Stimulated activated CD4-positive, alpha-beta T cell treated with anti-CD3 and anti-CD28 coated beads, Interleukin-2, amount 100 ng/mL, for 24 hours (primary cell): ENCODE measurements at regions not wholly inside any gene's neighbourhood (a gene's known extent, or its start where the extent isn't known, plus 50 kb on each side); places are given as distances from the start of the nearest gene placed in this dataset.
A peak's percentile ranks its signal among the peaks of the same experiment; 100 is the strongest.

ENCODE experiments used
- DNase-seq, 2 donors: peaks; one replicate each; pipeline ENCODE4 v3.0.0-alpha.2; 2020

DNA sequence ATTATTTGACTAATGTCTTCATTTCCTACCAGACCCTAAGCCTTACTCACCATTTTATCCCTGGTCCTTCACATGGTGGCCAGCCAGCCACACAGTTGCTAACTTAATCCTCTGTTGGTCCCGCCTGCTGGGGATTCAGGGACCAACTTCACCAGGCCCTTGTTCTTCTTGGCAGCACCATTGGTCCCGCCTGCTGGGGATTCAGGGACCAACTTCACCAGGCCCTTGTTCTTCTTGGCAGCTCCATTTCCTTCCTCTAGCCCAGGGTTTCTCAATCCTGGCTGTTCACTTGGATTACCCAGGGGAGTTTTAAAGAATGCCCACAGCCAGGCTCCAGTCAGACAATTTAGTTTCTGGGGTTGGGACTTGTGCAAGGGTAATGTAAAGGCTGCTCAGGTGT, 233.1 kb upstream of the CSF3R start:
- no peak for DNase-seq

- no peak for DNase-seq
Observed at GRCh38 chr1:36714301-36714700, 231.6 kb upstream of the CSF3R start.

DNA sequence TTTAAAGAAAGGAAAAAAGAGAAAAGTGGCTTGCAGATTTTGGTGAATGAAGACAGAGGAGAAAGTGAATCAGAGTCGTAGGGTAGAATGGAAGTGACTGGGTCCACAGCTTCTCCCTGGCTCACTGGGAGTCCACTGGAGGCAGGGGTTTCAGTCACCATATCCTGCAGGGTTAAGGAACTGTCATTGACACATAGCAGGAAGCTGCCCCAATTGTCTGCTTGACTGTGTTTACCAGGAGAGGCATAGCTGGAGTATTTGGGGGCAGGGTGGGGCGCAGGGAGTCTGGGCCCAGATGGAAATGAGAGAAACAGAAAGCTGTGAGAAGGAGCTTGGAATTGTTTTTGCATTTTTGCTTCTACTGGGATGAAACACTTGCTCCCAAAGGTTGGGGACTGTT, 228.8 kb upstream of the CSF3R start:
- no peak for DNase-seq

DNA sequence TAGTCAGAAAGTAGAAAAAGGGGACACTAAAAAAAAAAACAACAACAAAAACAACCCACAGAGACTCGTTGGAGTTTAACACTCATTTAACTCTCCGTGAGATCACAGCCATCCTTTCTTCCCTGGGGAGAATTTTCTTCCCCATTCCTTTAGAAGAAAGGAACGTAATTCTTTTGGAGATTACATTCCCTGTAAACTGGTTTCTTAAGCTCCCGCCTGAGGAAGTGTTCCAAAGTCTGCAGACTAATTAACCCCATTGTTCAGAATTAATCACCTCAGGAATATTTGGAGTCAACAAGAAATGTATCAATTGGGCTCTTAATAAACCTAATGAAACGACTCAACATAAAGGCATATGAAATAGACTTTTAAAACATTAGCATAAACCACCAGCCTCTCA, 228.2 kb upstream of the CSF3R start:
- no peak for DNase-seq

DNA sequence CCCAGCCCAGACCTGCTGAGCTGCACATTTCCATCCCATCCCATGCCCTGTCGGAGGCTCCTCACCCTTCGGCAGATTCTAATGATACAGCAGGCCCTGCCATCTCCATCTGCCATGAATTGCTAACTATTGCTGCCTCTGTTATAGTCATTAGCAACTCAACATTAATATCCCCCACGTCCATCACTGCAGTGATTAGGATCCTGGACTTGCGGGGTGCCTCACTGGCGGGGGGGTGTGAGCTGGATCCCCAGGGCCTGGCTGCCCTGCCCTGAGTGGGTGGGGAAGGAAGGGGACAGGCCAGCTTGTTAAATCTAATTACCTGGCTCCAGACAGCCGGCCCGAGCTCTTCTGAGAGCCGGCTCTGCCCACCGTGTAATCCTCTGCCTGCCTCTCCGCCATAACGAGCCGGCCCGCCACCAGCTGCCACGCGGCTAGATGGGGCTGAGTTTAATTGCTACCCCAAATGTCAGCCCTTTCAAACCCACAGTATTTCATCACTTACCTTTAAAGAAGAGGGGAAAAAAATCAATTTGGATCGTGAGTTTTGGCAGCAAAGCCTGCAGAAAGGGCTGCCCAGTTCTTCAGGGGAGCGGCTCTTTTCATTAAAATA, 227.3 kb upstream of the CSF3R start:
- DNase-seq: no peak

DNA sequence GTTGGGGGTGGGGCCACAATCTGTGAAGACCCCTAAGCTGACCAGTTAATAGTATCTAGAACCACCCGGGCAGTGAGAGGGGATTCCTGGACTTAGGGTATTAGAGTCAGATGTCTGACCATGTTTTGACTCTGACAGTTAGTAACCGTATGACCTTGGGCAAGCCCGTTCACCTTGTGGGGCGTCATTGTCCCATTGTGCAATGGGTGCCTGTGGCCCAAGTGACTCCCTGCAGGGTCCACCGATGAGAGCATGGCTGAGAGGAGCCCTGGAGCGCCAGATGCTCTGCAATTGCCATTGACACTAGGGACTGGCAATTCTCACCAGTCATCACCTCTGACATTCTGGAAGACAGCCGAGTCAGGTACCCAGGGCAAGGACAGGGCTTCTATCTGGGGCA, 225.9 kb upstream of the CSF3R start:
- DNase-seq: no peak

DNA sequence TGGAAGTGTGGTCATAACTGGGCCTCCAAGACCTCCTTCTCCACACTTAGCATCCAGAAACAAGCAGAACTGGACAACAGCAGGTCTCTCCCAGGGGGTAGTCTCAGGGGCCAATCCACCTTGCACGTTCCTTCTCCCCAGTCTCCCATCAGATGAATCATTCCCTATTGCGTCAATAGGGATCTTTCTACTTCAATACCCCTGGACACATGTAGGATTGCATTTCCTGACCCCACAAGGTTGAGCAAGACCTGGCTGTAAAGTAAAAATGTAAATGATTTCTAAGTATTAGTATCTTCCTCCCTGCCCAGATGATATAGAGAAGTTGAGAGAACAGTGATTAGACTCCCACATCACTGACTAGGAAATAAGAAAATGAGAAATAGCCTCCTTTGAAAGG, 224.5 kb upstream of the CSF3R start:
- DNase-seq: no peak

DNA sequence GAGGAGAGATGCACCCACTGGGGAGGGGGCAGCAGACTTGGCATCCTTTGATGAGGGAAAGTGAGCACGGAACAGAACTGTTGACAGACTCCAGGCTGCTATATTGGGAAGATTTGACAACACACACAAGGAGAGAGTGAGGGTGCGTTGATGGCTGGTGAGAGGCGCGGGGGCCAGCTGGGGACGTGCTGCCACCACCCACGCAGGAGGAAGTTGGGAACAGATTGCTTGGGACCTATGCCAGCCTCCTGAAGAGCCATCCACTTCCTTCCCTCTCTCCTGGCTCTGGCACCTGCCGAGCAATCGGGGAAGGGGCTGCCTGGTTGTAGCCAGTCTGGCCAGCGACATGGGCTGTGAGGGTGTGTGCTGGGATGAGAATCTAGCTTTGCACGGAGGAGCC, 223.7 kb upstream of the CSF3R start:
- DNase-seq: no peak

GRCh38 chr1:36705629-36706028, 222.9 kb upstream of the CSF3R start:
- DNase-seq: no peak

- DNase-seq: peak; percentile 64 to 80
Observed at GRCh38 chr1:36703526-36704208, 221.0 kb upstream of the CSF3R start.

GRCh38 chr1:36702963-36703362, 220.2 kb upstream of the CSF3R start:
- DNase-seq: no peak

- no peak for DNase-seq
Observed at GRCh38 chr1:36699113-36699911, 216.6 kb upstream of the CSF3R start.

DNA sequence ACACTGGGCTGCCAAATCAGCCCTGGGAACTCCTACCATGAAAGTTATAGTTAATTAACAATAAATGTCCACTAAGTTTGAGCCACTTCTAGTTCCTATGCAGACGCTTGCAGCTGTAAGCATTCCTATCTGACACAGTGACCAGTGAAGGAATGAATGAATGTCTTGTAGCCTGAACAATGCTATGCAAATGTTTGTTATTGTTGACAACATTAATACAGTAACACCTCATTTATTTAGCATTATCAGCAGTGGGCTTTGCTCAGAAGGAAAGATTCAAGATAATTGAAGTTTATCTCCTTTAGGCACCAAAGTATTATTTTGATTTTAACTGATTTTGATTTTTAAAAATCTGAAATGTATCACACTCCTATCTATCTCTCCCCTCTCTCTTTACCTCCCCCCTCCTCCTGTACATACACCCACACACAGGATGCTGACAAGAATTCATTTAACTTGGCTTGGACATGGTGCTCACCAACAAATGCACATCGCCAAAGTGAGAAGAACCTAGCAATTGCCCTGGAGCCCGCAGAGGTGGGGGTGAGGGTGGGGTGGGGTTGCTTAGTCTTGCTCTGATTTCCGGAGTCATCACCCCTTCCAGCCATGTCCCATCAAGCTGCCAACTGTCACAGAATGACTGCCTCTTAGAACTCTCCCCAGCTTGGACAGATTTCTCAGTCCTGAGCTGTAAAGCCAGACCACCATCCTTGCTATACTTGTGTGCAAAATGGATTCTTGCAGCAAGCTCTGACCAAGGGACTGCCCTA, 215.3 kb upstream of the CSF3R start:
- no peak for DNase-seq

GRCh38 chr1:36696261-36696940, 213.7 kb upstream of the CSF3R start:
- DNase-seq: no peak

DNA sequence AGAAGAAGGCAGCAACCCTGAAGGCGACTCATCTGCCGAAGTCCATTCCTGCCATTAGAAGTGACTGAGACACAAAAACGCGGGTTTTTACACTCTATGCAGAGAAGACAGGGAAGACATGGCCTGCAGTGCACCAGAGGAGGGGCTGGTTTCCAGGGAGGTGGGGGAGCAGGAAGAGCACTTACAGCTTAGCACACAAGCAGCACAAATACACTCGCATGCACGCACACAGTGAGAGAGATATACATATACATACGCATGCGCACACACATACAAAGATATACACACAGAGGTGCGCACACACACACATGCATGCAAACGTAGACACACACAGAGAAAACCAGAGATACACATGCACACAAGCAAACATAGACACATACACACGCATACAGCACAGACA, 210.9 kb upstream of the CSF3R start:
- no peak for DNase-seq

DNA sequence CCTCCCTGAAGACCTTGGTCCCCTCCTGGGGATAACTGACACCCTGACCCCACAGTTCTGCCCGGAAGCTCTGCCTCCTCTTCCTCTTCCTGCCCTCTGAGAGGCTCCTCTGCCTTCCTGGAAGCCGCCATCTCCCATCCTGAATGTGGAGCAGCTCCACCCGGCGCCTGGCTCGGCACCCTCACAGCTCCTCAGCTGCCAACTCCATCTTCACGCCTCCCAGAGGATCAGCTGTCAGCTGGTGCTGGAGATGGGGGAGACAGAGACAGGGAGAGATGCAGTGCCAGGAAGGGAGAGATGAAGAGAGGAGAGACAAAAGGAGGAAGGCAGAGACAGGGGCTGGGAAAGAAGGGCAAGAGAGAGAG, 210.4 kb upstream of the CSF3R start:
- DNase-seq: no peak

GRCh38 chr1:36692465-36693160, 209.9 kb upstream of the CSF3R start:
- no peak for DNase-seq

GRCh38 chr1:36691374-36691773, 208.7 kb upstream of the CSF3R start:
- no peak for DNase-seq

DNA sequence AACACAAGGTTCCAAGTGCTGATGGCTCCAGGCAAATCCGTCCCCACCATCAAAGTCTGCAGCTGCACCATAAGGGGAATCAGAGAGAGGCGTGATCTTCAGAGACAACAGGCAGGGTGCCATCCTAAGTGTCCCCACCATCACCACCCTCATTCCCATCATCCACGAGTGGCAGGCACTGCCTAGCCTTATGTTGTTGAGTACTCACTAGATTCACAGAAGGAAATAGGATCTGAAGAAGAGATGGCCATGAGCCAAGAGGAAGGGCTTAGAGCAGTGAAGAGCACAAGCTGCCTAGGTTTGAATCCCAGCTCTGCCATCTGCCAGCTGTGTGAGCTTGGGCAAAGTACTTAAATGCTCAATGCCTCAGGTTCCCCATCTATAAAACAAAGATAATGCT, 207.3 kb upstream of the CSF3R start:
- DNase-seq: no peak

- DNase-seq: no peak
Observed at GRCh38 chr1:36687312-36687711, 204.6 kb upstream of the CSF3R start.

- DNase-seq: no peak
Observed at GRCh38 chr1:36675931-36676562, 193.3 kb upstream of the CSF3R start.

- no peak for DNase-seq
Observed at GRCh38 chr1:36675106-36675505, 192.4 kb upstream of the CSF3R start.
